ENCODE measurements at regions not wholly inside any gene's neighbourhood (a gene's known extent, or its start where the extent isn't known, plus 50 kb on each side); places are given as distances from the start of the nearest gene placed in this dataset.
"Not testable (repeated sequence)": the region's sequence is repeated elsewhere in the genome, so short reads cannot be mapped to it uniquely, and the experiment has no call there.

- H3K4me3 ChIP-seq (ENCODE audit: low read depth, low read length), result no peak overlapping the region
- no peak for DNase-seq (ENCODE audit: low read depth)
Measured at GRCh38 chr6:121880831-121881230, 445.4 kb downstream of the GJA1 start.

- DNase-seq (ENCODE audit: low read depth), result peak; percentile 96
- no peak overlapping the region for H3K4me3 ChIP-seq (ENCODE audit: low read depth, low read length)
Measured at GRCh38 chr6:121881974-121882667, 446.7 kb downstream of the GJA1 start.

- DNase-seq (ENCODE audit: low read depth), result no peak
- no peak overlapping the region for H3K4me3 ChIP-seq (ENCODE audit: low read depth, low read length)
Measured at GRCh38 chr6:121884091-121884490, 448.6 kb downstream of the GJA1 start.

GRCh38 chr6:121884620-121885019 is 449.2 kb downstream of the GJA1 start:
- no peak overlapping the region for H3K4me3 ChIP-seq (ENCODE audit: low read depth, low read length)
- no peak for DNase-seq (ENCODE audit: low read depth)

- H3K4me3 ChIP-seq (ENCODE audit: low read depth, low read length), result no peak overlapping the region
- peak; percentile 66 for DNase-seq (ENCODE audit: low read depth)
Measured at GRCh38 chr6:121885399-121886152, 450.1 kb downstream of the GJA1 start.

GRCh38 chr6:121886223-121886830 is 450.9 kb downstream of the GJA1 start:
- no peak for DNase-seq (ENCODE audit: low read depth)
- no peak overlapping the region for H3K4me3 ChIP-seq (ENCODE audit: low read depth, low read length)

- H3K4me3 ChIP-seq (ENCODE audit: low read depth, low read length), result no peak overlapping the region
- no peak for DNase-seq (ENCODE audit: low read depth)
Measured at GRCh38 chr6:121887724-121888123, 452.3 kb downstream of the GJA1 start.

GRCh38 chr6:121890307-121890910 is 455.0 kb downstream of the GJA1 start:
- no peak overlapping the region for H3K4me3 ChIP-seq (ENCODE audit: low read depth, low read length)
- no peak for DNase-seq (ENCODE audit: low read depth)

- not testable (repeated sequence) for DNase-seq (ENCODE audit: low read depth); H3K4me3 ChIP-seq (ENCODE audit: low read depth, low read length)
Measured at GRCh38 chr6:121895731-121896130, 460.3 kb downstream of the GJA1 start.

- no peak for DNase-seq (ENCODE audit: low read depth)
- no peak overlapping the region for H3K4me3 ChIP-seq (ENCODE audit: low read depth, low read length)
Measured at GRCh38 chr6:121896363-121896762, 460.9 kb downstream of the GJA1 start.

GRCh38 chr6:121896771-121897170 is 461.3 kb downstream of the GJA1 start:
- no peak for DNase-seq (ENCODE audit: low read depth)
- no peak overlapping the region for H3K4me3 ChIP-seq (ENCODE audit: low read depth, low read length)

GRCh38 chr6:121897337-121897760 is 461.9 kb downstream of the GJA1 start:
- H3K4me3 ChIP-seq (ENCODE audit: low read depth, low read length), result no peak overlapping the region
- DNase-seq (ENCODE audit: low read depth), result no peak

GRCh38 chr6:121901432-121901831 is 466.0 kb downstream of the GJA1 start:
- no peak overlapping the region for H3K4me3 ChIP-seq (ENCODE audit: low read depth, low read length)
- DNase-seq (ENCODE audit: low read depth), result no peak

GRCh38 chr6:121904559-121904958 is 469.1 kb downstream of the GJA1 start:
- DNase-seq (ENCODE audit: low read depth), result no peak
- H3K4me3 ChIP-seq (ENCODE audit: low read depth, low read length), result no peak overlapping the region

GRCh38 chr6:121912905-121913304 is 477.5 kb downstream of the GJA1 start:
- no peak for DNase-seq (ENCODE audit: low read depth)
- H3K4me3 ChIP-seq (ENCODE audit: low read depth, low read length), result no peak overlapping the region

- DNase-seq (ENCODE audit: low read depth), result no peak
- no peak overlapping the region for H3K4me3 ChIP-seq (ENCODE audit: low read depth, low read length)
Measured at GRCh38 chr6:121917263-121917829, 481.9 kb downstream of the GJA1 start.

- H3K4me3 ChIP-seq (ENCODE audit: low read depth, low read length), result no peak overlapping the region
- no peak for DNase-seq (ENCODE audit: low read depth)
Measured at GRCh38 chr6:121917834-121918559, 481.5 kb upstream of the HSF2 start.

- H3K4me3 ChIP-seq (ENCODE audit: low read depth, low read length), result no peak overlapping the region
- no peak for DNase-seq (ENCODE audit: low read depth)
Measured at GRCh38 chr6:121920616-121921015, 478.8 kb upstream of the HSF2 start.

- no peak for DNase-seq (ENCODE audit: low read depth)
- no peak overlapping the region for H3K4me3 ChIP-seq (ENCODE audit: low read depth, low read length)
Measured at GRCh38 chr6:121925024-121925423, 474.4 kb upstream of the HSF2 start.
